ENCODE measurements at regions not wholly inside any gene's neighbourhood (a gene's known extent, or its start where the extent isn't known, plus 50 kb on each side); places are given as distances from the start of the nearest gene placed in this dataset.

DNA sequence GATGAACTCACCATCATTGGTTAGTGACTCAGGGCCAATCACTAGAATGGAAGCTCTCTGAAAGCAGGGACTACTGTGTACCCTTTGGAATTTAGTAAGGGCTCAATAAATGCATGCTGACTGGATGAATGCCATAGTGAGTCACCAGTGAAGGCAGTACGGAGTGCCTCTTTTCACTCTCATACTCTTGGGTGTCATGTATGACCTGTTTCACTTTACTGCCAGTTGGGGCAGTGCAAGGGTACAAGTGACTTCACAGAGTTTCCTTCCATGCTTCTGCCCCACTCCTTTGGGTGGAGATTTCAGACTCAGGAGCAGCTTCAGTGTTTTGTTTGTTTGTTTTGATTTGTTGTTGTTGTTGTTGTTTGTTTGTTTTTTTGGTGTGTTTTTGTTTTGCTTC lies 57.7 kb downstream of the SOX3 start:
- 57 to 93% (median 68%) methylated on average over 1 of the region's 1 CpG for WGBS, 5 donors
- TF ChIP-seq, protein P1, sequence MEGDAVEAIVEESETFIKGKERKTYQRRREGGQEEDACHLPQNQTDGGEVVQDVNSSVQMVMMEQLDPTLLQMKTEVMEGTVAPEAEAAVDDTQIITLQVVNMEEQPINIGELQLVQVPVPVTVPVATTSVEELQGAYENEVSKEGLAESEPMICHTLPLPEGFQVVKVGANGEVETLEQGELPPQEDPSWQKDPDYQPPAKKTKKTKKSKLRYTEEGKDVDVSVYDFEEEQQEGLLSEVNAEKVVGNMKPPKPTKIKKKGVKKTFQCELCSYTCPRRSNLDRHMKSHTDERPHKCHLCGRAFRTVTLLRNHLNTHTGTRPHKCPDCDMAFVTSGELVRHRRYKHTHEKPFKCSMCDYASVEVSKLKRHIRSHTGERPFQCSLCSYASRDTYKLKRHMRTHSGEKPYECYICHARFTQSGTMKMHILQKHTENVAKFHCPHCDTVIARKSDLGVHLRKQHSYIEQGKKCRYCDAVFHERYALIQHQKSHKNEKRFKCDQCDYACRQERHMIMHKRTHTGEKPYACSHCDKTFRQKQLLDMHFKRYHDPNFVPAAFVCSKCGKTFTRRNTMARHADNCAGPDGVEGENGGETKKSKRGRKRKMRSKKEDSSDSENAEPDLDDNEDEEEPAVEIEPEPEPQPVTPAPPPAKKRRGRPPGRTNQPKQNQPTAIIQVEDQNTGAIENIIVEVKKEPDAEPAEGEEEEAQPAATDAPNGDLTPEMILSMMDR (IDR thresholded peaks at IDR 0.05 in 8 of 11, conservative IDR thresholded peaks at IDR 0.05 in 3 of 11): no peak
- TF ChIP-seq POLR2AphosphoS5 (IDR thresholded peaks at IDR 0.05): no peak
- TF ChIP-seq POLR2A (IDR thresholded peaks at IDR 0.05): no peak

DNA sequence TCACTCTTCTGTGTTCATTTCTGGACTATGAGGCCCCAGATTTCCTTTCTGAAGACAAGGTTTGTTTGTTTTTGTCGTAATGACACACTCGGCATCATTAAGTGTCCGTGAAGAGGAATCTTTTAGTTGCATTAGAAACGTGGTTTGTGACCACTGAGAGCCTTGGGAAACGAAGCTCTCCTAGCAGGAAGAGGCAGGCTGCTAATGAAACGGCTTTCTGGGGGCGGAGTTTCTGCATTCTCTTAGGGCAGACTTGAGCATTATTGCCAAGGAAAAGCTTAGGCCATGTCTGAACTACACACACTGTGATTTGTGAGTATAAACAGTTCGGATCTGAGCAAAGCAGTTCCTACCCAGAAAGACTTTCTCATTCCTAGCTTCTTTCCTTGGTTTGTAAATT lies 64.0 kb downstream of the SOX3 start:
- no peak for DNase-seq

More for the DNA sequence above, 57.7 kb downstream of the SOX3 start:
- intact Hi-C loops (cut with DNase I; ENCODE audit: low total_unique reads): no loop called here
- Histone ChIP-seq H3K9me3 (no peaks in the 10 kb centered on the region), H3K4me3 (no peak overlapping the region), H3K4me1 (no peaks in the 10 kb centered on the region), H3K27ac (no peak overlapping the region), H3K27me3 (replicated peaks in 1 of 7) (no peaks in the 10 kb centered on the region), H3K36me3 (no peaks in the 10 kb centered on the region)
- DNase-seq: no peak

DNA sequence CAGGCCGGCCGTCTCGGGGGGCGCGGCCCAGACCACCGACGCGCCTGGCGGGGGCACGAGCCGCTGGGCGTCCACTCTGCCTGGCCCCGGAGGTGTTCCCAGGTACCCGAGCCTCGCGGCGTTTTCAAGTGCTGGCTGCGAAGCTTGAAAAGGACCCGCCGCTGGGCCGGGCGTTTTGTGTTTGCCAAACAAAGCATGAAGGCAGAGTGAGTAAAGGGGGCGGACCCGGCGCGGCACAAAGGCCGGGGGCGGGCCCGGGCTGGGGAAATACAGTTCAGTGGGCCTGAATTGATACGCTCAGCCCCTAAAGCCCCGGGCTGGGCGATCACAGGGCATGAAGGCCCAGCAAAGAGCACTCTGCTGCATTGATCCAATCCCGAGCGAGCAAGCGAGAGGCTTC lies 65.4 kb downstream of the SOX3 start:
- WGBS, 5 donors: 3 to 28% (median 6%) methylated on average over 6 to 35 of the region's 35 CpGs
- Histone ChIP-seq H3K9me3 (no peaks in the 10 kb centered on the region), H3K27me3 (replicated peaks in 1 of 7) (peaks cover 0 to 14% (median 10%) of the 10 kb centered on the region in 7 donors), H3K27ac (no peak overlapping the region), H3K36me3 (no peaks in the 10 kb centered on the region), H3K4me3 (no peak overlapping the region), H3K4me1 (no peaks in the 10 kb centered on the region)
- TF ChIP-seq POLR2AphosphoS5 (IDR thresholded peaks at IDR 0.05) (no peak), POLR2A (IDR thresholded peaks at IDR 0.05) (no peak)
- TF ChIP-seq, protein P1 (IDR thresholded peaks at IDR 0.05 in 8 of 11, conservative IDR thresholded peaks at IDR 0.05 in 3 of 11): no peak
- intact Hi-C loops (cut with DNase I; ENCODE audit: low total_unique reads): no loop called here
- peak; percentile 74 for DNase-seq

More for the DNA sequence above, 64.0 kb downstream of the SOX3 start:
- Histone ChIP-seq H3K9me3 (no peaks in the 10 kb centered on the region), H3K36me3 (no peaks in the 10 kb centered on the region), H3K4me3 (no peak overlapping the region), H3K4me1 (no peaks in the 10 kb centered on the region), H3K27me3 (replicated peaks in 1 of 7) (peaks cover 0 to 13% (median 10%) of the 10 kb centered on the region in 7 donors), H3K27ac (no peak overlapping the region)
- TF ChIP-seq POLR2AphosphoS5 (IDR thresholded peaks at IDR 0.05) (no peak), POLR2A (IDR thresholded peaks at IDR 0.05) (no peak)
- TF ChIP-seq, protein P1 (IDR thresholded peaks at IDR 0.05 in 8 of 11, conservative IDR thresholded peaks at IDR 0.05 in 3 of 11): no peak
- intact Hi-C loops (cut with DNase I; ENCODE audit: low total_unique reads): no loop called here
- 36 to 41% (median 36%) methylated on average over 8 of the region's 8 CpGs for WGBS, 5 donors

DNA sequence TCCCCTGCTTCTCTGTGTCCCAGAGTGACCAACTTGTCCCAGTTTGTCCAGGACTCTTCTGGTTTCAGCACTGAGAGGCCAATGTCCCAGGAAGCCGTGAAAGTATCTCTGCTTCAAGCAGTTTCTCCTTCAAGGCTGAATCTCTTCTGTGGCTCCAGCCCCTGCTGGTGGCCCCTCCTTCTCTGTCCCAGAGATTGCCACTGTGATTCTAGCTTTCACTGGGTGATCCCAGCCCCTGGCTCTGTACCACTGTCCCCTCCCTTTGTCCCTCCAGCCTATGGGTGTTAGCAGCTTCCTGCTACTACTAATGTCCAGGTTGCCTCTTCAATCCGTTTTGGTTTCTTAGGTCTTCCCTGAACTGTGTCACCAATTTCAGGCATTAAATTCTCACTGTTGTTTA lies 70.5 kb downstream of the SOX3 start:
- Histone ChIP-seq H3K27me3 (replicated peaks in 1 of 7) (peaks cover 0 to 9% (median 3%) of the 10 kb centered on the region in 7 donors), H3K4me1 (no peaks in the 10 kb centered on the region), H3K9me3 (no peaks in the 10 kb centered on the region), H3K36me3 (no peaks in the 10 kb centered on the region), H3K27ac (no peak overlapping the region), H3K4me3 (no peak overlapping the region)
- WGBS, 5 donors: 19 to 41% (median 27%) methylated on average over 2 of the region's 2 CpGs
- TF ChIP-seq POLR2AphosphoS5 (IDR thresholded peaks at IDR 0.05) (no peak), POLR2A (IDR thresholded peaks at IDR 0.05) (no peak)
- TF ChIP-seq, protein P1 (IDR thresholded peaks at IDR 0.05 in 8 of 11, conservative IDR thresholded peaks at IDR 0.05 in 3 of 11): no peak
- no peak for DNase-seq
- intact Hi-C loops (cut with DNase I; ENCODE audit: low total_unique reads): no loop called here

All from spleen (tissue), 11 donors.